ENCODE measurements at regions not wholly inside any gene's neighbourhood (a gene's known extent, or its start where the extent isn't known, plus 50 kb on each side); places are given as distances from the start of the nearest gene placed in this dataset.

DNA sequence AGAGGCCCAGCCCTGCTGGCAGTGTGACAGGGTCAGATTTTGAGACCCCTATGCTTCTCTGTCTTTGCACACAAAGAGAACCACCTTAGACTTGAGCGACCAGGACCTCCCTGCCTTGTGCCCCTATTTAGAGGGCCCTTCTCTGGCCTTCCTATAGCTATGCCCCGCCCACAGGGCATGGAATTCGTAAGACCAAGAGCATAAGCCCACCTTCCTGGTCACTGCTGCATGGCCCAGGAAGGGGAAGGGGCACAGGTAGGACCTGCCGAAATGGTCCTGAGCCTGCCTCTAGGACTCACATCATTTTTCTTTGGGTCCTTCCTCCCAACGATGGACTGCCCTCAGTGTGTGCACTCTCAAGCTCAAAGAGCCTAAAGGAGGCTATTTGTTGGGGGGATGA is 65.1 kb upstream of the SRSF6 start:
- DNase-seq (ENCODE audit: low read depth, low spot score) = no peak
- Histone ChIP-seq H3K27ac (ENCODE audit: low read depth, low read length) (no peak overlapping the region), H3K27me3 (ENCODE audit: control insufficient read depth, insufficient read depth, low read length) (no peaks in the 10 kb centered on the region), H3K4me3 (ENCODE audit: low read depth, low read length) (no peak overlapping the region), H3K9me3 (ENCODE audit: control insufficient read depth, insufficient read depth, low read length) (no peaks in the 10 kb centered on the region; the same call in 1 of the 2 replicates)
- ChIA-PET POLR2A (no interaction called here), CTCF (interaction anchor here (0.6 kb wide), 1 partner anchor 17 kb away, joined by 7 read pairs; no protein-coding TSS in a partner anchor)
- TF ChIP-seq, protein P1, sequence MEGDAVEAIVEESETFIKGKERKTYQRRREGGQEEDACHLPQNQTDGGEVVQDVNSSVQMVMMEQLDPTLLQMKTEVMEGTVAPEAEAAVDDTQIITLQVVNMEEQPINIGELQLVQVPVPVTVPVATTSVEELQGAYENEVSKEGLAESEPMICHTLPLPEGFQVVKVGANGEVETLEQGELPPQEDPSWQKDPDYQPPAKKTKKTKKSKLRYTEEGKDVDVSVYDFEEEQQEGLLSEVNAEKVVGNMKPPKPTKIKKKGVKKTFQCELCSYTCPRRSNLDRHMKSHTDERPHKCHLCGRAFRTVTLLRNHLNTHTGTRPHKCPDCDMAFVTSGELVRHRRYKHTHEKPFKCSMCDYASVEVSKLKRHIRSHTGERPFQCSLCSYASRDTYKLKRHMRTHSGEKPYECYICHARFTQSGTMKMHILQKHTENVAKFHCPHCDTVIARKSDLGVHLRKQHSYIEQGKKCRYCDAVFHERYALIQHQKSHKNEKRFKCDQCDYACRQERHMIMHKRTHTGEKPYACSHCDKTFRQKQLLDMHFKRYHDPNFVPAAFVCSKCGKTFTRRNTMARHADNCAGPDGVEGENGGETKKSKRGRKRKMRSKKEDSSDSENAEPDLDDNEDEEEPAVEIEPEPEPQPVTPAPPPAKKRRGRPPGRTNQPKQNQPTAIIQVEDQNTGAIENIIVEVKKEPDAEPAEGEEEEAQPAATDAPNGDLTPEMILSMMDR (IDR thresholded peaks at IDR 0.05; ENCODE audit: low read depth, low read length) = no peak

DNA sequence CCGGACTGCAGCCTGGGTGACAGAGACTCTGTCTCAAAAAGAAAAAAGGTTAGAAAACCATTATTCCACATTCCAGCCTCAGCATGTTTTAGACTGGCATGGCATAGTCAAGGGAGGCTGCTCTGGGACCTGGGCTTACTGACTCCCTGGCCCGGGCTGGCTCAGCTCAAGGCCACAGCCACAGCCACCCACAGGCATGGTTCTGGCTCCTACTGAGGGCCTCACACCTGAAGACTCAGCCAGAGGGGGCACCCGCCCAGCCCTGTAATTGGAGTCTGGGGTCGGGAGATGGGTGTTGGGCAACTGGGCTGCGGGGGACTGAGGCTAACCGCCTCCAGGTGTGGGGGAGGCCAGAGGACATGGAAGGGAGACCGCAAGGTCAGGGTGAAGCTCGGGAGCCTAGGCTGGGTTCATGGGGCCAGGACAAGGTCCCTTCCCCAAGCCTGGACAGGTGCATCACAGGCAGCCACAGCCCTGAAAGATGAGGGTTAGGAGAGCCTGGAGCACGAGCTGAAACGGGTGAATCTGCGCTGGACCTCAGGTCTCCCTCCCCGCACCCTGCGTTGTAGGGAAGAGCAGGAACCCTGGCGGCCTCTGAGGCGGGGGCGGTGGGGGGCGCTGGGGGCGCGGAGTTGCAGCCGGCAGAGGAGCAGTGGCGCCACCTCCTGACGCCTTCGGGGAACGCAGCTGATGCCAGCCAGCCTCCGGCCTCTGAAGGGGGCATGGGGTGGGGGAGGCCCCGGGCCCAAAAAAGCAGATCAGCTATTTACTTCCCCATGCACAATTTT is 67.7 kb upstream of the SRSF6 start:
- Histone ChIP-seq H3K27me3 (ENCODE audit: control insufficient read depth, insufficient read depth, low read length) (no peaks in the 10 kb centered on the region), H3K9me3 (ENCODE audit: control insufficient read depth, insufficient read depth, low read length) (no peaks in the 10 kb centered on the region; the same call in 1 of the 2 replicates), H3K27ac (ENCODE audit: low read depth, low read length) (no peak overlapping the region), H3K4me3 (ENCODE audit: low read depth, low read length) (no peak overlapping the region)
- TF ChIP-seq, protein P1 (IDR thresholded peaks at IDR 0.05; ENCODE audit: low read depth, low read length) = peak; percentile 48
- no peak for DNase-seq (ENCODE audit: low read depth, low spot score)
- POLR2A ChIA-PET = no interaction called here
- CTCF ChIA-PET = interaction anchor here (0.5 to 1.5 kb wide), 5 partner anchors 10 to 1796 kb away, joined by 3 to 5 read pairs (median 3); no protein-coding TSS in a partner anchor

- no peak overlapping the region for H3K27ac ChIP-seq (ENCODE audit: low read depth, low read length)
- TF ChIP-seq, protein P1 (IDR thresholded peaks at IDR 0.05; ENCODE audit: low read depth, low read length) = no peak
- no peaks in the 10 kb centered on the region; the same call in 1 of the 2 replicates for H3K9me3 ChIP-seq (ENCODE audit: control insufficient read depth, insufficient read depth, low read length)
- no peak overlapping the region for H3K4me3 ChIP-seq (ENCODE audit: low read depth, low read length)
- ChIA-PET CTCF (no interaction called here), POLR2A (no interaction called here)
- DNase-seq (ENCODE audit: low read depth, low spot score) = no peak
- H3K27me3 ChIP-seq (ENCODE audit: control insufficient read depth, insufficient read depth, low read length) = no peaks in the 10 kb centered on the region
Observed at GRCh38 chr20:43389211-43389610, 68.5 kb upstream of the SRSF6 start.

- CTCF ChIA-PET = no interaction called here
- no peak overlapping the region for H3K4me3 ChIP-seq (ENCODE audit: low read depth, low read length)
- H3K27me3 ChIP-seq (ENCODE audit: control insufficient read depth, insufficient read depth, low read length) = no peaks in the 10 kb centered on the region
- H3K27ac ChIP-seq (ENCODE audit: low read depth, low read length) = no peak overlapping the region
- no peak for DNase-seq (ENCODE audit: low read depth, low spot score)
- POLR2A ChIA-PET = no interaction called here
- TF ChIP-seq, protein P1 (IDR thresholded peaks at IDR 0.05; ENCODE audit: low read depth, low read length) = no peak
- H3K9me3 ChIP-seq (ENCODE audit: control insufficient read depth, insufficient read depth, low read length) = no peaks in the 10 kb centered on the region; the same call in 1 of the 2 replicates
Observed at GRCh38 chr20:43388268-43389002, 69.3 kb upstream of the SRSF6 start.

- DNase-seq (ENCODE audit: low read depth, low spot score) = no peak
- POLR2A ChIA-PET = no interaction called here
- Histone ChIP-seq H3K27ac (ENCODE audit: low read depth, low read length) (no peak overlapping the region), H3K4me3 (ENCODE audit: low read depth, low read length) (no peak overlapping the region), H3K9me3 (ENCODE audit: control insufficient read depth, insufficient read depth, low read length) (no peaks in the 10 kb centered on the region; the same call in 1 of the 2 replicates), H3K27me3 (ENCODE audit: control insufficient read depth, insufficient read depth, low read length) (no peaks in the 10 kb centered on the region)
- TF ChIP-seq, protein P1 (IDR thresholded peaks at IDR 0.05; ENCODE audit: low read depth, low read length) = no peak
- CTCF ChIA-PET = no interaction called here
Observed at GRCh38 chr20:43387737-43388136, 70.0 kb upstream of the SRSF6 start.

All from AG04450 (cell line).